Activated CD8-positive, alpha-beta memory T cell treated with anti-CD3 and anti-CD28 coated beads, Interleukin-2, amount 50 U/mL, for 24 hours (primary cell): ENCODE measurements at regions not wholly inside any gene's neighbourhood (a gene's known extent, or its start where the extent isn't known, plus 50 kb on each side); places are given as distances from the start of the nearest gene placed in this dataset.

ENCODE experiments used
- DNase-seq: peaks from one replicate; pipeline ENCODE4 v3.0.0-alpha.2; 2020; ENCODE audit errors: extremely low read depth

DNA sequence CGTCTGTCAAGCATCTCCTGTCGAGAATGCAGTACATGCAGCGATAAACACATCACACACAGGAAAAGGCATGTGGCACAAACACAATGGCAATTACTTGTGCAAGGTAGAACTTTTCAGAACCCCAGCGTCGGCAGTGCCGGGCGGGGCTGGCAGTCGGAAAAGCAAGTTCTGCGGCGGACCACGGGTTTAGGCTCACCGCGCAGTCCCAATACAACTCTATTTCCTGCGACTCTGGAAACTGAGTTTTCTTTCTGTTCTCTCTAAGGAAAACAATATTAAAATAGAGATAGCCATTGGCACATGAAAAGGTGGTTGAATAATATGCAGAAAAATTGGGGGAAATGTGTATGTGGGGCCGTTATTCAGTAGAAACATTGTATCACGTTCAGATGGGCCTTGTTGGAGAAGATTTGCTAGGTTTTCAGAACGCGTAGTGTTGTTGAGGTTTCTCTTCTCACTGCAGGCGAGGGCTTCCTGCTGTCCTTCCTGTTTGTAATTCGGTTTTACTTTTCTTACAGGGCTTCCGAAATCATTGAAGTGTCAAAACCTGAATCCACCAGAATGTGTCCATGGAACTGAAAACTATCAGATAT, 369.5 kb downstream of the THBS2 start:
- DNase-seq, result no peak

DNA sequence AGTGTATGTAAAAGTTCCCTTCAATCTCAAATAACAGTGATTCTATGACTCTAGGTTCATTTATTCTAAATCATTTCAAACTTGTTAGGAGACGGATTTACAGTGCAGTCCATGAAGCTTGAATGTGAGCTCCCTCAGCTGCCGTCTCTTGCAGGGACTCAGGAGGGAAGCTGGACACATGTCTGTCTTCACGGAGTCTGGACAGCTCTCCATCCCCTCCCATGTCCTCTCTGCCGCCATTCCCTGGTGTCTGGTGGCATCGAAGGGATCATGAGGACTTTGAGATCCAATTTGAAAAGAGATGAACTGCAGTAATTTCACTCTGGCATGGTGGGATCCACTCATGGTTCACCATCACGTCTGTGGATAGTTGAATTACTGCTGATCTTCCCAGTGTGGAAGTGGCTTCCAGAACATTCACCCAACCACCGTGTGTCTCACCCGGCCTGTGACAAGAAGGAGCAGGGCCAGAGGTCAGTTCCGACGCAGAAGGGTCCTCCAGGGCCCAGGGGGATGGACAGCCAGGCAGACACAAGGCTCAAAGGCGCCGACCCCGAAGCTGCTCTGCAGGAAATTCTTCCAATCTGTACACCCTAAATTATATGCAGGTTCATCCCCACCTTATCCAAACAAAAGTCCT, 370.1 kb downstream of the THBS2 start:
- no peak for DNase-seq

DNA sequence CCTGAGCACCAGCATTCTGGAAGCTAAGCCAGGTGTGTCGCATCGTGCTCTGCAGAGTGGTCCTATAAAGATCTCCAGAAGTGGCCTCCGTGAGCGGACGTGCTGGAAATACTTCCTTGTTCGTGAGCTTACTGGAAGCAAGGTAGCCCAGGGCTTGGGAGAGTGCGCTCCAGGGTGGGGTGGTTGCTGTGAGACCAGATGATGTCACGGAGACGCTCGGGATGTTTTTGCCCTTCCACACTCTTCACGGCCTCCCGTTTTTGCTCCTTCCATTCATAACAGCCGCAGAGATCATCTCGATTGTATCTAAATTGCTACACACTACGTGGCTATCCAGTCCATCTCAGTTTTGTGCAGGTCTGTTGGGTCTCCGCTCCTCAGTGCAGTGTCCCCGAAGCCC, 373.4 kb downstream of the THBS2 start:
- DNase-seq, result no peak

DNA sequence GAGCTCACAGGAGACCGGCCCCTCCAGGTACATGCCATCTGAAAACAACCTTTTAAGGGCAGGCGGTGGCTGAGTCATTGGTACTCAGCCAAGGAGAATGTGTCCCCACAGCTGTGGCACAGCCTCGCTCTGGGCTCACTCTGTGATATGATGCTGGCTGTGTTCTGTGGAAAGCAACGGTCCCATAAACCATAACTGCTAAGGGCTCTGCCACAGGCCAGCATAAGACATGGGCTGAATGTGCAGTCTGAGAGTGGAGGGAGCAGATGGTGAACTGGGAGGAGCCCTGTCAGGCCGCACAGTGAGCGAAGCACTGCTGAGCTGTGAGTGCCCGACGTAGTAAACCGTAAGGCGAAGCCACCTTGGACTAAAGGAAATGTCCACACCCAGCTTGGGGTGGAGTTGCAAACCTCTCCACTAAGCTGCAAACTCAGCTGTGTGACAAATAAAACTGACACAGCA, 375.8 kb downstream of the THBS2 start:
- DNase-seq, result no peak

DNA sequence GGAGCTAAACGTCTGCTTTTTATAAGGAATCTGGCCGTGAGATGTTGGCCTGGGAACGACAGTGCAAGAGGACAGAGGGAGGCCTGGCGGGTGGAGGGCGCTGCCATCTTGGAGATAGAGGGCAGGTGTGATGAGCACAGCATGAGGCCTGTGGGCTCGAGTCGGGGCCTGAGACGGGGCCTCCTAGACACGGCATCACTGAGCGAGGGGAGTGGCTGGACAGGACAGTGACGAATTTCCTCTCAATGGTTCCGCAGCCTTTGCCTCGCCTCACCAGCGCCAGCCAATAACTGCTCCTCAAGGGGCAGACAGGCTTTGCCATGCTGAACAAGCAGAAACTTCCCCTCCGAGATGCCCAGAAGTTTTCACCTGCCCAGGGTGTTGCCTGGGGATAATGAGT, 376.7 kb downstream of the THBS2 start:
- no peak for DNase-seq

DNA sequence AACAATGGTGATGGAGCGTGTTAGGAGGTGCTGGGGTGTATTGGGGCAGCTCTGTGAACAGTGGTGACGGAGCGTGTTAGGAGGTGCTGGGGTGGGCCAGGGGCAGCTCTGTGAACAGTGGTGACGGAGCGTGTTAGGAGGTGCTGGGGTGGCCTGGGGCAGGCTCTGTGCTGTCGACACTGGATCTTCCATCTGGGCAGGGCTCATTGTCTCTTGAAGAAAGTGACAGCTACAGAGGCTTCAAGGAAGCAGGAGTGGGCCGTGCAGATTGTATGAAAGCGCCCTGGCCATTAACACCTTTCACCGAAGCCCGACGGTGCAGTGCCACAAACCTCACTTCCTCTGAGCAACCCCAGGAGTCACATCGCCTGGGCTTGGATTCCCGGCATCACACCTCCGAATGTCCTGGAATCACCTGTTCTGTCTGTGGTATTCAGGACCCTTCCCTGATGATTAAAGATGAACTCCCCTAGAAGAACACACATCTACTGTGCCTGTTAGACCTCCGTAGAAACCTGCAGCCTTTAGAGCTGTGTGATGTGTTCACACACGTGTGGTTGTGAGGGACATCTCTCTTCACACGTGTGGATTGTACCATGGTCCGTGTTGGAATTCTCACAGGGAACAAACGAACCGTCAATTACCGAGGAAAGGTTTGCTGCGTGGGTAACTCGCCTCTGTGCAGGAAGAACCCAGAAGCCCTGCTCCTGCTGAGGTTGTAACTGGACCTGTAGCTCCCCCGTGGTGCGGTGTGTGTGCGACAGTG, 377.7 kb downstream of the THBS2 start:
- DNase-seq, result no peak

DNA sequence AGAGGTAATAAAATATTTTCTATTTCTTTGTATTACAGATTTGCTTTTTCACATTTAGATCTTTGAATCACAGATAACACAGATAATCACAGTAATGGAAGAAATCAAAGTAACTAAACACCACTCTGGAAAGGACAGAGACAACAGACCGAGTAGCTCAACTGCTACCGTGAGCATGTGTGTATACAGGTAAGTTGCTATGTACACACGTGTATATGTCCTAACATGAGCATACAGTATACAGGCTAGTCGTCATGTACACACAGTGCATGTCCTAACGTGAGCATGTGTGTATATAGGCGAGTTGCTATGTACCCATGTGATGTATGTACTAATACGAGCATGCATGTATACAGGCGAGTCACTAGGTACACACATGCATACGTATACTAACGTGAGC, 379.0 kb downstream of the THBS2 start:
- DNase-seq, result no peak

DNA sequence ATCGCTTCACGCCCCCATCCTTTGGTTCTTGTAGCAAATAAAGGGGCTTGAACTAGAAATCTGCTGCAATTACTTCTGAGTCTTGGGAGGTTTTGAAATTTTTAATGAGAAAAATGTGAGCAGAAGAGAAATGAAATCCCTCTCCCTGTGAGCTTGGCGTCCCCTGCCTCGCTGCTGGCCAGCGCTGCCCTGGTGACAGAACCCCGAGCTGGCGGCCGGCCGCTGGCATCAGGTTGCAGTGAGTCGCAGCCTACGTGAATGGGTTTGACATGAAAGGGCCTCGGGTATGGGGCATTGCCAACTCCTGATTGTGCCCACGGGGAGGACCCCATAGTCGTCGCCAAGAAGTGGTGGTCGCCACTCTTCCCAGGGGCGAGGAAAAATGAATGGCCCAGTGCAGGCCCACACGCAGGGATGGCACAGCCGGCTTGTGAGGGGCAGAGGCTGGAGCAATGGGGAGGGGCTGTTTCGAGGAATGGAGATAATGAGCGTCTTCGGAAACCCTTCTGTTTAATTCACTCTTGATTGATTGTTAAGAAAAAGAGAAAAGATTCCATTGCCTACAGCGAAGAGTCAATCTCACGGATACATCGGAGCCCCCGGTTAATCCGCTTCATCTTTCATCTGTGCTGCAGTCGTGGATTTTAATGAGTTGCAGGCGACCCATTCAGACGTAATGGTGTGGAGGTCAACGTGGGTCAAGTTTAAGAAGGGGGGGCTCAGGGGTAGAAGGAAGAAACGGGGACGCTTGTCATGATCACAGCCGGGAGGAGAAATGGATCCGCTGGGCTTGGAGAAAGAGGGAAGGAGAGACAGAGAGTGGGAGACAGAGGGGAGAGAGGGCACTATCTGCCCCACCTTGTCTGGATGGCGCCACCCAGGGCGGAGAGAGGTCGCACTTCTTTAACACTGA, 380.1 kb downstream of the THBS2 start:
- no peak for DNase-seq

DNA sequence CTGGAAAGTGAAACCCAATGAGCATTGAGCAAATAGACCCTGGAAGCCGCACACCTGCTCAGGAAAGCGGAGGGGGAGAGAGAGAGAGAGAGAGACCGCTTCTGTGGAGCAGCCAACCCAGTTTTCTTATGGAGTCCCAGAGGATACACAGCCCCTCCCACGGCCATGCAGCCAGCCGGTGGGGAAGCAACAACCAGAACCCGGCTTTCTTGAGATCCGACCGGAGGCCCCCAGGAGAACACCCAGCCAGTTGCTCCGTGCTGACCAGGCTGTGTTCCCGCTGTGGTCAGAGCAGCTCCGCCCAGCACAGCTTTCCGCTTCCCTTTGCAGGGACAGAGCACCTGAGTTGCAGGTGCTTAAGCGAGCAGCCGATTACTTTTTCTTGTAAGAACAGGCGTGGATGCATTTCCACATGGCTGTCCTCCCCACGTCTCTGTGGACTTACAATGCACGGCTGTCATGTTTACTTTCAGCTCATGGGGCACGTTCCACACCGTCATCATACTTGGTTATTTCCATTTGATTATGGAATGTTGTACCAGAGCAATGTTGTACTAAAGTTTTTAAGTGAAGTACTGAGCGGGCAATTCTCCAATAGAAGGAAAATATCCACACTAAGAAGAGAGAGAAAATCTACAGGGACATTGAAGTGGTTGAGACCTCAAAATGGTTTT, 381.9 kb downstream of the THBS2 start:
- no peak for DNase-seq

DNA sequence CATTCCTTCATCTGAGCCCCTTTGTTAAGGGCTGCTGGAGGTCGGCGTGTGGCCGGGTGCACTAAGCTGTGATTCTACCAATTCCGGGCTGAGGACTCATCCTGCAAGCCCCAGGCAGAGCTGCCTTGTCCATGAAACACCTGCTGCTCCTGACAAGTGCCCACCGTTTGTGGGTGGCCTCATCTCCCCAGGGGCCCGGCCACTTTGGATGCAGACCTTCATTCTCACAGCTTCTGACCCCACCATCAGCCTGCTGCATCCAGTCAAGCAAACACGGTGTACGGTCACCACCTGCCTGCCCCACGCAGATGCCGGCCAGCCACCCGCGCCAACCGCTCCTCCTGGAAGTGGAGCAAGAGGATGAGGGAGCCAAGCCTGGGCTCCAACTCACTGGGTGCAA, 382.7 kb downstream of the THBS2 start:
- no peak for DNase-seq

DNA sequence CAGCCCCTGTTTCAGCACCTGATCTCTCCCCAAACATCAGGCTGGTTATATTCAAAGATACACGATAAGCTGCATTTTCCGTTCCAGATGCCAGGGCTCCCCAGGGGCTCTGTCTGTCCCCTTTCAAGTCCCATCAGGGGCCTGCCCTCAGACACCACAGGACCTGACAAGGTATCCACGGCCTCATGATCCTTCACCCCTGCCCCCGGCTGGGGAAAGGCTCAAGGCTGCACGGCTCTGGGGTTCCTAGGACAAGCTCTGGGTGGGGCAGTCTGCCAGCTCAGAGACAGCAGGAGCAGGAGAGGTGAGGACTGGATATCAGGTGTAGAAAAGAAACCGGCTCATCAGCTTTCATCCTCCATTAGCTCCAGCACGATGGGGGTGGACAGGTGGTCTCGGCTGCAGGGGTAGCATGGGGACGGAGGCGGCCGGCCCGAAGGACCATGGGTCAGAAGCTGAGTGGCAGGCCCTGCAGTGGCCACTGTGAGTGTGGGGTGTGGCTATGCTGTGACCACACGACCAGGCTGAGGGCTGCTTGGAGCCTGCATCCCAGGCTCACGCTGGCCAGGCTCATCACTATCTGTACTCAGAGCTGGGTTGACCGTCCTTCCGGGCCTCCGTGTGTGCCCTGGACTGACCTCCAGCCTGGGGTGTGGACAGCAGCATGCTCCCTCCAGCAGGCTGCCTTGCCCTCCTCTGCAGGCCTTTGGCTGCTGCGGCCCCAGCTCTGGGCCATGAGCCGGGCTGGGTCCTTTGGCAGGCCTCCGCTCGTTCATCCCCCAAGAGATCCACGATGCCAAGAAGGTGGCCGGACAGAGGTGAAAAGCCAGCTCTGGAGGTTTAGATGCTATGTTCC, 386.2 kb downstream of the THBS2 start:
- no peak for DNase-seq

DNA sequence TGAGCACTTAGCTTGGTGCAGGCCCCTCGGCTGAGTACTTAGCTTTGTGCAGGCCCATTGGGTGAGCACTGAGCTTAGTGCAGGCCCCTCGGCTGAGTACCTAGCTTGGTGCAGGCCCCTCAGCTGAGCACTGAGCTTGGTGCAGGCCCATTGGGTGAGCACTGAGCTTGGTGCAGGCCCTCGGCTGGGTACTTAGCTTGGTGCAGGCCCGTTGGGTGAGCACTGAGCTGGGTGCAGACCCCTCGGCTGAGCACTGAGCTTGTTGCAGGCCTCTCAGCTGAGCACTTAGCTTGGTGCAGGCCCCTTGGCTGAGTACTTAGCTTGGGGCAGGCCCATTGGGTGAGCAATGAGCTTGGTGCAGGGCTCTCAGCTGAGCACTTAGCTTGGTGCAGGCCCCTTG, 387.1 kb downstream of the THBS2 start:
- DNase-seq, result no peak

DNA sequence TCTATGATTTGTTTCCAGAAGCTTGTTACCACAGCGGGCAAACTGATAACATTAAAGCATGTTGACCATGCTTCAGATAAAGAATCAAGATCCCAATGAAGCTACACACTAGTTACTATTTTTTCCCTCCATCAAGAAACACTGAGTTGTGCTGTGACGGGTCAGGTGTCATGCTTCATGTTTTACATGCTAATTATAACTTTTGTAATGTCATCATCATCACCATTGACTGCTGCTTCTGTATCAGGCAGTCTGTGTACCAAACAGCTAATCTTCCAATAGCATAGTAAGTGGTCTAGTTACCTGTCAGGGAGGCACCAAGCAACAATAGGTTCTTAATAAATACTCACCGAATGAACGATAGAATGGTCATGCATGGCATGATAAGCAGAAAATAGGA, 388.1 kb downstream of the THBS2 start:
- no peak for DNase-seq

DNA sequence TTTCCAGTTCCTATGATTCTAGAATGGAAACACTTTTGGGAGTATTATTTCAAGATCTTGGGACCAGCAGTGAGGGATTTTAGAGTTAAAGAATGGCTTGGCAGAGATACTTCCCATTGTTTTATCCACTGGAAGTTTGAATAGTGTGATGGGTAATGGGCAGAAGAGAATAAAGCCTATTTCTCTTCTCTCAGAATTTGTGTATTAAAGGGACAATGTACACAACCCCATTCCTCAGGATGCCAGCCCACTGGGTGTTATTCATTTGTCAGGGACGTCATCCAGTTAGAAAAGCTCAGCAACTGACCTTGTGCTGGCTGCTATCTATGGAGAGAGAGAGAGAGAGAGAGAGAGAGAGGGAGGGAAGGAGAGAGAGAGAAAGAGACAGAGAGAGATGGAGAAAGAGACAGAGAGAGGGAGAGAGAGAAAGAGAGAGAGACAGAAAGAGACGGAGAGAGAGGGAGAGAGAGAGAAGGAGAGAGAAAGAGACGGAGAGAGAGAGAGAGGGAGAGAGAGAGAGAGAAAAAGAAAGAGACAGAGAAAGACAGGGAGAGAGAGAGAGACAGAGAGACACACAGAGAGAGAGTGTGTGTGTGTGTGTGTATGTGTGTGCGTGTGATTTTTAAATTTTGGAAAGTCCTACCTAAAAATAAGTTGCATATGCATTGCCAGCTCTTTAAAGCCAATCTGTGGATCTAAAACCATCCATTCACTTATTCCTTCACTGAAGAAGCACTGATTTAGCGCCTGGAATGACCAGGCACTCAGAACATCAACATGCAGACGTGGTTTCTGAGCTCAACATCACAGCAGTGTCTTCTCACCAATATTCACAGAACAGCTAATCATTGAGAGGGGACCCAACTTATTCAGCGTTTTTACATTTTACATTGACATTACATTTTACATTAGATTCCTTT, 388.8 kb downstream of the THBS2 start:
- DNase-seq, result no peak

DNA sequence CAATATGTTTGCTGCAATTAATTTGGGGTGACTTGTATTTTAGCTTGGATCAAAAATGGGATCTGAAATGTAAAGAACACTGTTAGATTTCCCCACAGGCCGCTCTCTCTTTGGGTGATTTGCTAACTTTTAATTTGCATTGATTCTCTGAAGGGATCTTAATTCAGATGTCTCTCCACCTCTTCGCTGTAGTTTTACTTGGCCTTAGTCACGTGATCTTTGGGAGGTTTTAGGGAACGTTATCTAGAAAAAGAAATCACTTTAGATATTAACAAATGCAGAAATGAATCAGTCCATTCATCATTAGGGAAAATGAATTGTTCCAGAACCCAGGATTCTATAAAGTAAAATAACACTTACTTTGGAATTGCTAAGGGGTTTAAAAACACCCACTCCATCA, 390.2 kb downstream of the THBS2 start:
- no peak for DNase-seq

DNA sequence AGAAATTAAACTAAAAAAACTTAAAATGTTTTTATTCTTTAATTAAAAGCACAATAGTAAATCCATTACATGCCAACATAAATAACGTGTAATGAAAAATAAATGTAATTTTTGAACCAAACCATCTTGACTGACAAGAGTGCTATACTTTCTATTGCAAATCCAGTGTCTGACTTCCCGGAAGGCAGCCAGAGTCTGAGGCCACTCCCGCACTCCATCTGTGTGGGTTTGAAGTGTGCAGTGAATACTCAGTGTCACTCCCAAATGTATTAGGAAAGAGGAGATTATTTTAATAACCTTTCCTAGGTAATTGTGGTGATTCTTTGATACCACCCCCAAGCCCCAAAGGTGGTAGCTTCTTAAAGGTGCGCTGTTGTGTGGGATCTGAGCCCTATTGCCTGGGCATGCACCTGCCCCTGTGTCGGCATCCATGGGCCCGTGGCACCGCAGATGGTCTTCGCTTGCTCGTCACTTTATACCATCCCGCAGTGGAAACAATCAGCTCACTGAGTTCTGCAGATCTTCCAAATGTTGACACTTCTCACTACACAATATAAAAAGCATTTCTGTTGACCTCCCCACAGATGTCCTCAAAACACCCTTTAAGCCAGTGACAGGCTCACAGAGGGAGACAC, 391.2 kb downstream of the THBS2 start:
- no peak for DNase-seq

DNA sequence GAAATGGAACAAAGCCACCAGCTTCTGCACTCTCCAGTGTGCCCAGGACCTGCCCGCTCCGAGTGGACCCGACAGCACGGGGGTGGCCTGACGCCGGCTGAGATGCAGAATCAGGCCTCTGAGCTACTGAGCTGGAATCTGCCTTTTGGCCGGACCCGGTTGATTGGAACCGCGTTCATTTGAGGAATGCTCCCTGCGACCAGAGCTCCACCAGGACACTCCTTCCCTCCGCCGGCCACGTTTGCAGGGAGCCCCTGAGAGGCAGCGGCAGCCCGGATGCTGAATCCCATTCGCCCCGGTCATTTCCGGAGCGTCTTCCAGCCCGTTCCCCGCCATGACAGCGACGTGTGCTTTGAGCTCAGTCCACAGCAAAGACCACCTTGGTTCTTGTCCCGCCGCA, 392.7 kb downstream of the THBS2 start:
- DNase-seq, result no peak

DNA sequence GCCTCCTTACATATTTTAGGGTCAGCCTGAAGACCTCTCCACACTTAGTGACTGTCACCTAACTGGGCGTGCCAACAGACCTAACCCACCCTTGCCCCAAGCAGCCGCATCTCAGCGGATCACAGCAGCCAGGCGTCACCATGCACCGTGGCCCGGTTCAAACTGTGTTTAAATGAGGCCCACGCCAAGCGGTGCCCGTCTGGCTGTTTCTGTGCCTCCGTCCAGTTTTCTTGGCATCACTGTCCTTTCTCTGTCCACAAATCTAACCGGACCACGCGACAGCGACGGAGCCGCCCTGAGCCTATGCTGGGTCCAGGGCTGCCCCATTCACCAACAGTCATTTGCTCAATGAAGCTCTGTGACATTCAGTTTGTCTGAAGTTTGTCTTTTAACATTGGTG, 393.3 kb downstream of the THBS2 start:
- DNase-seq, result no peak

DNA sequence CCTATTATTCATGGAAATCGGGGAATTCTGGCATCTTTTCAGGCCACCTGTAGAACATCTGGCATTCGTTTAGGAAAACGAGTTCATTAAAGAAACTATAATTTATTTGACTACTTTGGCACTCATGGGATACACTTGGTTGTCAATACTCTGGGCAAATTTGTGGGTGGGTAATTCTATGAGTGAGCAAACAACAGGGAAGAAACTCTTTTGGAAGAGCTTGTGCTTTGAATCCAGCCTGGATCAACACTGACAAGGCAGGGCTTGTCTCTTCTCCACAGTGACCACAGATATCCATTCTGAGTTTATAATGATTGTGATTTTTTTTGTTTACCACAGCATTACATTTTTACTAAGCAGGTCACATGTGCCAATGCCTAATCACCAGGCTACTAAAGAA, 394.7 kb downstream of the THBS2 start:
- no peak for DNase-seq
